Inferior parietal cortex (tissue), 1 donor: ENCODE measurements at regions not wholly inside any gene's neighbourhood (a gene's known extent, or its start where the extent isn't known, plus 50 kb on each side); places are given as distances from the start of the nearest gene placed in this dataset.

Experiments
- DNase-seq: peaks from one replicate; pipeline ENCODE4 v3.0.0-alpha.2; 2016; ENCODE audit errors: extremely low spot score

- no peak for DNase-seq
Measured at GRCh38 chr2:41668529-41668928, 379.3 kb upstream of the PKDCC start.

GRCh38 chr2:41678639-41679038 is 369.2 kb upstream of the PKDCC start:
- no peak for DNase-seq

DNA sequence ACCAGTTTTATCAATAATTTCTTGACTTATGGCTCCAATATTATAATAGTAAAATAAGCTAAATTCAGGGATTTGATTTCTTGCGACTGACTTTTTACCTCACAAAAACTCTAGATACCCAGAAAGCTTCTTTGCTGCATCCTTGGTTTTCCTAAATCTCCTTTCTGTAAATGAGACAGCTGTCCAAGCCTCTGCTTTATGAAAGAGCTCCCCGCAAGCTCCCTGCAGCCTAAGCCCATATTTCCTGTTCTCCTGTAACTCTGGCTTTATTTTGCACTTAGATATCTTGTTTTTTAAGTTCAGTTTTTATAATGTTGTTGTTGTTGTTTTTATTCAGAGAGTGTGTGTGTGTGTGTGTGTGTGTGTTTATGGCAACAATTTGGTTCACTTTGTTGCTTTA is 361.7 kb upstream of the PKDCC start:
- DNase-seq = no peak

DNA sequence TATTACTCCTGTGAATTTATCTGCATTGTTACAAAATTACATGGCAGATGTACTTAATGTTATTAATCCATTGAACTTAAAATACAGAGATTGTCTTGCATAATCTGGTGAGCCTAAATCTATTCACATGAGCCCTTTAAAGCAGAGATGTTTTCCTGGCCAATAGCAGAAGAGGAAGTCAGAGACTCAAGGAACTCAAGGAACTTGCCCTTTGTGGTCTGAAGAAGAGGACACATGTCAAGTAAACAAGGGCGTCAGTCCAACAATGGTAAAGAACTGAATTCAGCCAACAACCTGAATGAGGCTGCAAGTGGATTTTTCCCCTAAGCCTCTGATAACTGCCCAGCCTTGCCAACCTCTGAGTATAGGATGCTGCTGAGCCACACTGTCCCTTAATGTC is 356.3 kb upstream of the PKDCC start:
- no peak for DNase-seq

GRCh38 chr2:41694536-41695049 is 353.2 kb upstream of the PKDCC start:
- no peak for DNase-seq

DNA sequence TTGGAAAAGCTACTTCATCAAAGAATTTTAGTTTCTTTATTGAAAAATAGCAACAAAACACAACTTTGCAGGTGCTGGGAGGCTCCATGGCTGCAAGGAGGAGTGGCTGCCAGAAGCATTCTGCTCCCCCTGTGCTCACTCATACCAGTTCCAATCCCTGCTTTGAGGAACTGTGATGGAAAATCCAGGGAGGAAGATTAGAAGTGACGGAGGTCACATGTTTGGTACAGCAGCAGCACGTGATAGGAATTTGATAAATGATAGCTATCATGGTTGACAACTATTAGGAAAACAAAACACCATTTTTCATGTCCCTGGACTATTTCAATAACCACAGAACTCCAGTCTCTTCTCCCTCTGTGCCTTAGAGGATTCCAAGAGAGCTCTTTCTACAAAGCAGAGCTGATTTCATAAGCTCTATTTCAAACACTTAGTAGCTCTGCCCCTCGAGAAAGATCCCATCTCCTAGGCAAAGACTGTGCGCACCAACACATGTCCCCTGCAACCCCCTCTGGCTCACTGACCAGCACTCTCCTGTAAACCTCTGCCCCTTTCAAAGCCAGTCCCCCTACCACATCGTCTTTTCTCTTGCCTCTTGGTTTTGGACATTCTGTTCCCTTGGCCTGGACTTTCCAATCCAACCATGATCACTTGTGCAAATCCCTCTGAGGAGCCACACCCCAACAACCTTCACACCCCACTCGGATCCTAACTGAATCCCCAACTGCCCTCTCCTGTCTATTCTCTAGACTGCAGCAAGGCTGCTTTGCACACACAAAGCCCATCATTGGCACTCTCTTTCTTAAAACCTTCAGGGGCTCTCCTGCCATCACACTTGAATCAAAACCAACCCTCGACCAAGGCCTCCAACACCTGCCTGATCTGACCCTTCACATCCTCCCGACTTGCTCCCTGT is 352.4 kb upstream of the PKDCC start:
- DNase-seq = no peak

- no peak for DNase-seq
Measured at GRCh38 chr2:41697389-41697788, 350.4 kb upstream of the PKDCC start.

DNA sequence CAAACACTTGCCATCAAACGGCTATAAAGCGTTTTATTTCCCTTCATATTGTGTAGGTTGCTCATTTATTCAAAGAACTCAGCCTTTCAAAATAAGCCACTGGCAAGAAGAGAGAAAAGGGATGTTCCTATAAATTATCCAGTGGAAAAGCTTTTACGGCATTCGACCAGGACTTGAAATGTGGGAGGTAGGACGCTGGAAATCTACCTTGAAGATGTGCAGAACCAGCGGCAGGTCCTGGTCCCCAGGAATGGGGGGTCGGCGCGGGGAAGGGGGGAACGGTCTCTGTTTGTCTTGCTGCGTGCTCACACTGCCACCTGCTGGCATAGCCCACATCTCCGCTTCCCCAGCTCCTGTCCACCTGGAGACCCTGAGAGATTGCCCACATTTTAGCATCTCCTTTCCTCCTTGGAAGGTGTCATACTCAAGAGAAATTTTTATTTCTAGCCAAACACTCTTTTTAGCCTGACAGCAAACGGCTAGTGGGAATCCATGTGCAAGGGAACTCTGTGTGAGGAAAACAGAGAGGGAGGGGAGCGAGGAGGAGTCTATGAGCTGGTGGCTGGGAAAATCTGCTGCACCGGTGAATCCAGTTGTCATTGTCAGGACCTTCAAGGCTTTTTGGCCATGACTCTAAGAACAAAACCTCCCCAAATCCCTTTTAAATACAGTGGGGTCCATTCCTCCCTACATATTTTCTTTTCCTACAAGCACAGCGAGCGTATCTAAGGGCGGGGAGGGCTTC is 349.0 kb upstream of the PKDCC start:
- DNase-seq = peak; percentile 58

- DNase-seq = no peak
Measured at GRCh38 chr2:41701231-41701630, 346.6 kb upstream of the PKDCC start.

GRCh38 chr2:41703123-41703522 is 344.7 kb upstream of the PKDCC start:
- no peak for DNase-seq

- DNase-seq = no peak
Measured at GRCh38 chr2:41705634-41706033, 342.2 kb upstream of the PKDCC start.

GRCh38 chr2:41706286-41706685 is 341.5 kb upstream of the PKDCC start:
- peak; percentile 55 for DNase-seq

- DNase-seq = no peak
Measured at GRCh38 chr2:41707790-41708451, 339.9 kb upstream of the PKDCC start.

GRCh38 chr2:41709702-41710599 is 337.9 kb upstream of the PKDCC start:
- no peak for DNase-seq

DNA sequence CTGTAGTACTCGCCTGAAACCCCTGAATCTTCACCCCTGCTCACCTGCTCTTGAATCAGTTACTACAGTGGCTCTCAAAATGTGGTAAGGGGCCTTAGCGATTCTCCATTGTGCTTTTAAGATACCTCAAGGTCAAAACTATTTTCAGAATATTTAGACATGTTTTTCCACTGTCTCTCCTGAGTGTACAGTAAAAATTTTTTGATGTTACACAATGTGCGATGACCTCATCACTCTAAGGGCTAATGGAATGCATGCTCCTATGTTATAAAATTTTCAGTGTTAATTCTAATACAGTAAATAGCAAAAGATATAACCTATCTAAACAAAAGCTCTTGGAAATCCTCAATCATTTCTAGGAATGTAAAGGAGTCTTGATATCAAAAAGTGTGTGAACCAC is 336.9 kb upstream of the PKDCC start:
- DNase-seq = no peak

GRCh38 chr2:41711736-41712135 is 336.1 kb upstream of the PKDCC start:
- no peak for DNase-seq

DNA sequence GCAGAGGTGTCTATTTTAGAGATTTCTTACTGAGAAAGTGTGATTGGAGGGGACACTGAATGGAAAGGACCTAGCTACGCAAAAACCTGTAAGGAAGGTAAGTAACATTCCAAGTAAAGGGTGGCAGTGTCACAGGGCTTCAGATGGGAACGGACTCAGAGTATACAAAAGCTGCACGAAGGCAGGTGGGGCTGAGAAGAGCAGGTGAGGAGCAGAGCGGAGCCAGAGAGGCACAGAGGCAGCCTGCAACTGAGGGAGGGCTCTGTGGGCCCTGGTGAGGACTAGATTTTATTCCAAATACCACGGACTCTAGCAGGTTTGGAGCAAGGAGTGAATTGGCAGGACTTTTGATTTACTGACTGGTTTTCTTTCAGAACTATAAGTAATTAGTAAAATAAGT is 331.3 kb upstream of the PKDCC start:
- no peak for DNase-seq

DNA sequence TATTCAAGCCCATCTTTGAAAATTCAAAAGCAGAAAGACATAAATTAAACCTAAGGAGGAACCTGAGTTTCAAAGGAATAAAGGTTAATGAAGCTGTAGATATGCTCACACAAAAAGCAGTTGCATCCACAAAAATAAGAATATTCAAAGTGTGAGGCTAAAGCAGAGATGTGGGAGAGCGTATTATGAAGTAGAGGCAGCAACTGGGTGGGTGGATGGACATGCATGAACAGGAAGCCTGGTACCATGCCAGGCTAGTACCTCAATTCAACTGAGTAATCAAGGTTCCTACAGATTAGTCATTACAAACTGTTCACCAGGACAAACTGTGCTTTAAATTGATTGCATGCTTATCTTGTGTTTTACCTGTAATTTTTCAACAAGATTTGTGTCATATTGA is 330.0 kb upstream of the PKDCC start:
- DNase-seq = no peak

GRCh38 chr2:41718705-41719104 is 329.1 kb upstream of the PKDCC start:
- no peak for DNase-seq

DNA sequence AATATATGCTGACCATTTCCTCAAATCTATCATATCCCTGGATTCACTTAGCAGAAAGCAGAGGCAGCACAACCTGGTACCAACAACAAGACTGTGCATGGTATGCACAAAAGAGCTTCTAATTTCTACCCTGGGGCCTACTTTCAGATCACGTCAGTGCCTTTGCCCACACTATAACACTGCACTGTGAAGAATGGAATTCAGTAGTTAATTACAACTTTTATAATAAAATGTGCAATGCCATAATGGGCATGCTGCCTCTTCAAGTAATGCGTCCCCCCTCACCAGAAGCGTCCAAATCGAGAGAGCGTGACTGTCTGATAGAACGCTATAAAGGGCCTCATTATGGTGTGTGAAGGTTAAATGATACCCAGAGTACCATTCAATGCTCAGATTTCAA is 328.1 kb upstream of the PKDCC start:
- DNase-seq = no peak
